ENCODE measurements at regions not wholly inside any gene's neighbourhood (a gene's known extent, or its start where the extent isn't known, plus 50 kb on each side); places are given as distances from the start of the nearest gene placed in this dataset.
"Not testable (repeated sequence)": the region's sequence is repeated elsewhere in the genome, so short reads cannot be mapped to it uniquely, and the experiment has no call there.

- DNase-seq: no peak
Measured at GRCh38 chr6:168169624-168170023, 90.6 kb upstream of the FRMD1 start.

GRCh38 chr6:168168936-168169335, 89.9 kb upstream of the FRMD1 start:
- not testable (repeated sequence) for DNase-seq

- not testable (repeated sequence) for DNase-seq
Measured at GRCh38 chr6:168168330-168168729, 89.3 kb upstream of the FRMD1 start.

GRCh38 chr6:168167431-168168315, 88.7 kb upstream of the FRMD1 start:
- DNase-seq: no peak

GRCh38 chr6:168166627-168167026, 87.6 kb upstream of the FRMD1 start:
- DNase-seq: no peak

GRCh38 chr6:168165891-168166290, 86.9 kb upstream of the FRMD1 start:
- no peak for DNase-seq

GRCh38 chr6:168165373-168165772, 86.4 kb upstream of the FRMD1 start:
- DNase-seq: no peak

GRCh38 chr6:168164462-168165061, 85.5 kb upstream of the FRMD1 start:
- DNase-seq: no peak

GRCh38 chr6:168163096-168163731, 84.2 kb upstream of the FRMD1 start:
- DNase-seq: no peak

- no peak for DNase-seq
Measured at GRCh38 chr6:168162366-168162765, 83.4 kb upstream of the FRMD1 start.

- DNase-seq: no peak
Measured at GRCh38 chr6:168161371-168161750, 82.3 kb upstream of the FRMD1 start.

GRCh38 chr6:168160506-168161370, 81.7 kb upstream of the FRMD1 start:
- no peak for DNase-seq

- no peak for DNase-seq
Measured at GRCh38 chr6:168159506-168159905, 80.5 kb upstream of the FRMD1 start.

GRCh38 chr6:168158980-168159349, 80.0 kb upstream of the FRMD1 start:
- no peak for DNase-seq

GRCh38 chr6:168158213-168158979, 79.4 kb upstream of the FRMD1 start:
- no peak for DNase-seq

- no peak for DNase-seq
Measured at GRCh38 chr6:168157272-168158212, 78.5 kb upstream of the FRMD1 start.

- DNase-seq: no peak
Measured at GRCh38 chr6:168156742-168157265, 77.8 kb upstream of the FRMD1 start.

- no peak for DNase-seq
Measured at GRCh38 chr6:168155821-168156741, 77.1 kb upstream of the FRMD1 start.

- DNase-seq: no peak
Measured at GRCh38 chr6:168155193-168155592, 76.2 kb upstream of the FRMD1 start.

Data from OCI-M1 (cell line).